Left colon (tissue), 2 donors: ENCODE measurements at regions not wholly inside any gene's neighbourhood (a gene's known extent, or its start where the extent isn't known, plus 50 kb on each side); places are given as distances from the start of the nearest gene placed in this dataset.

Source experiments
- ATAC-seq: fragments of 200-7000 bp; cut with Tn5 transposase; one replicate; pipeline ENCODE4 v1.9.1; 2020; ENCODE audit warnings: mild to moderate bottlenecking, moderate library complexity
- DNase-seq, 2 donors: peaks; one replicate each; pipeline ENCODE4 v3.0.0-alpha.2; 2020
- intact Hi-C, 2 donors: fragments of 100-400 bp; cut with DNase I in 1 of 2; cut with micrococcal nuclease in 1 of 2; formaldehyde crosslinking; loops; one replicate each; pipeline versions ENCODE4 v1.11.2 to v1.14.0; 2022; cut with DNase I, micrococcal nuclease
- donor health status: DM: no; HTN: no; CAD: no.
- donor health status: DM: yes; HTN: yes; CAD: no.

GRCh38 chr15:91795235-91795634, 58.3 kb upstream of the SLCO3A1 start:
- DNase-seq (no peak), ATAC-seq (no peak)
- intact Hi-C loops: no loop called here

GRCh38 chr15:91801836-91802534, 51.5 kb upstream of the SLCO3A1 start:
- intact Hi-C loops: no loop called here
- DNase-seq (no peak), ATAC-seq (no peak)

- no peak for ATAC-seq
- intact Hi-C loops: no loop called here
- no peak for DNase-seq
Observed at GRCh38 chr15:91803260-91803659, 50.2 kb upstream of the SLCO3A1 start.
